ENCODE measurements at regions not wholly inside any gene's neighbourhood (a gene's known extent, or its start where the extent isn't known, plus 50 kb on each side); places are given as distances from the start of the nearest gene placed in this dataset.
"Not testable (repeated sequence)": the region's sequence is repeated elsewhere in the genome, so short reads cannot be mapped to it uniquely, and the experiment has no call there.

GRCh38 chr9:41367301-41367700 lies 178.2 kb upstream of the ZNG1F start:
- H3K4me1 Mint-ChIP-seq (ENCODE audit: low read depth); CTCF ChIA-PET; H3K36me3 Mint-ChIP-seq (ENCODE audit: low read depth); H3K27me3 Mint-ChIP-seq (ENCODE audit: low read depth); ATAC-seq; POLR2A ChIA-PET; H3K4me3 Mint-ChIP-seq; H3K9me3 Mint-ChIP-seq (ENCODE audit: insufficient read depth); H3K27ac Mint-ChIP-seq; DNase-seq: not testable (repeated sequence)

- peaks cover 11% of the 10 kb centered on the region for H3K4me1 Mint-ChIP-seq (ENCODE audit: low read depth)
- H3K36me3 Mint-ChIP-seq (ENCODE audit: low read depth); H3K27me3 Mint-ChIP-seq (ENCODE audit: low read depth); CTCF ChIA-PET; H3K9me3 Mint-ChIP-seq (ENCODE audit: insufficient read depth); POLR2A ChIA-PET; H3K27ac Mint-ChIP-seq; H3K4me3 Mint-ChIP-seq; ATAC-seq; DNase-seq: not testable (repeated sequence)
These were observed 172.7 kb upstream of the ZNG1F start for GRCh38 chr9:41361790-41362189.

- H3K27me3 Mint-ChIP-seq (ENCODE audit: low read depth); CTCF ChIA-PET; POLR2A ChIA-PET; H3K9me3 Mint-ChIP-seq (ENCODE audit: insufficient read depth); H3K36me3 Mint-ChIP-seq (ENCODE audit: low read depth): not testable (repeated sequence)
- Mint-ChIP-seq H3K4me1 (ENCODE audit: low read depth) (peaks cover 15% of the 10 kb centered on the region), H3K27ac (peak overlapping the region; percentile 96), H3K4me3 (peak overlapping the region; percentile 94)
- DNase-seq (peak; percentile 60), ATAC-seq (peak; percentile 81)
These were observed 170.0 kb upstream of the ZNG1F start for GRCh38 chr9:41359116-41359515.

DNA sequence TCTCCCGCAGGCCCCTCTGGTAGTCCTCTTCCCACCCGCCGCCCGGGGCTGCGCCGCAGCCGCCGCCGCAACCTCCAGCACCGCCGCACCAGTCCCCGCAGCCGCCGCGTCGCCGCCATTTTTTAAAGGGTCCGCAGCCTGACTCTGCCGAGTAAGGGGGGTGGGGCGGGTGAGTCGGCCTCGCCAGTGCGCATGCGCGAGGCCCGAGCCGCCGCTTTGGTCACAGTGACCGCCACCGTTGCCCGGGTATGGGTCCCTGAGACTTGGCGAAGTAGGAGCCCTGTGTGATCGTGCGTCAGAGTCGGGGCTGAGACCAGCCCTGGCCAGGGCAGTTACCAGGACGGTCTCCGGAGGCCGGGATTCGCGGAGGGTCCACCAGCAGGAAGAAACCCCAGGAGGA lies 169.6 kb upstream of the ZNG1F start:
- CTCF ChIA-PET; ATAC-seq; H3K27me3 Mint-ChIP-seq (ENCODE audit: low read depth); POLR2A ChIA-PET; H3K9me3 Mint-ChIP-seq (ENCODE audit: insufficient read depth); H3K36me3 Mint-ChIP-seq (ENCODE audit: low read depth): not testable (repeated sequence)
- Mint-ChIP-seq H3K4me3 (peak overlapping the region; percentile 94), H3K4me1 (ENCODE audit: low read depth) (peaks cover 15% of the 10 kb centered on the region), H3K27ac (peak overlapping the region; percentile 96)
- DNase-seq, result peak; percentile 89

- Mint-ChIP-seq H3K4me1 (ENCODE audit: low read depth) (peaks cover 15% of the 10 kb centered on the region), H3K27ac (peak overlapping the region; percentile 96), H3K4me3 (peak overlapping the region; percentile 94)
- H3K36me3 Mint-ChIP-seq (ENCODE audit: low read depth); H3K9me3 Mint-ChIP-seq (ENCODE audit: insufficient read depth); CTCF ChIA-PET; ATAC-seq; H3K27me3 Mint-ChIP-seq (ENCODE audit: low read depth); POLR2A ChIA-PET: not testable (repeated sequence)
- DNase-seq, result peak; percentile 24
These were observed 168.8 kb upstream of the ZNG1F start for GRCh38 chr9:41357918-41358404.

DNA sequence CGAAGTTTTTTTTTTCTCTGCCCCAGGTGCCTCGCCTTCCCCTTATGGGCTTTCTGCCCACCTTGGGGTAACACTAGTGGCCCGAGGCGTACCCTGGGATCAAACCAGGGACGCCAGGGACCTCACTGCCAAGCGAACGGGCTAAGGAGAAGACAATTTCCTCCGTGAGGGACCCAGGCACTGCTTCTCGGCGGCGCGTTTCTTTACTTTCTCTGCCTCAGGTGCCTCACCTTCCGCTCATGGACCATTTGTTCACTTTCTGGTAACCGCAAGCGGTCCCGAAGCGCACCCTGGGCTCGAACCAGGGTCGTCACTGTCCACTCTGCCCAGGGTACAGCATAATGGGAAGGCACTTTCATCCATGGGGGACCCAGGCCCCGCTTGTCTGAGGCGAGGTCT lies 168.2 kb upstream of the ZNG1F start:
- Mint-ChIP-seq H3K27ac (peak overlapping the region; percentile 43), H3K4me3 (peak overlapping the region; percentile 18), H3K4me1 (ENCODE audit: low read depth) (peaks cover 15% of the 10 kb centered on the region)
- ATAC-seq; CTCF ChIA-PET; H3K36me3 Mint-ChIP-seq (ENCODE audit: low read depth); DNase-seq; H3K9me3 Mint-ChIP-seq (ENCODE audit: insufficient read depth); H3K27me3 Mint-ChIP-seq (ENCODE audit: low read depth); POLR2A ChIA-PET: not testable (repeated sequence)

DNA sequence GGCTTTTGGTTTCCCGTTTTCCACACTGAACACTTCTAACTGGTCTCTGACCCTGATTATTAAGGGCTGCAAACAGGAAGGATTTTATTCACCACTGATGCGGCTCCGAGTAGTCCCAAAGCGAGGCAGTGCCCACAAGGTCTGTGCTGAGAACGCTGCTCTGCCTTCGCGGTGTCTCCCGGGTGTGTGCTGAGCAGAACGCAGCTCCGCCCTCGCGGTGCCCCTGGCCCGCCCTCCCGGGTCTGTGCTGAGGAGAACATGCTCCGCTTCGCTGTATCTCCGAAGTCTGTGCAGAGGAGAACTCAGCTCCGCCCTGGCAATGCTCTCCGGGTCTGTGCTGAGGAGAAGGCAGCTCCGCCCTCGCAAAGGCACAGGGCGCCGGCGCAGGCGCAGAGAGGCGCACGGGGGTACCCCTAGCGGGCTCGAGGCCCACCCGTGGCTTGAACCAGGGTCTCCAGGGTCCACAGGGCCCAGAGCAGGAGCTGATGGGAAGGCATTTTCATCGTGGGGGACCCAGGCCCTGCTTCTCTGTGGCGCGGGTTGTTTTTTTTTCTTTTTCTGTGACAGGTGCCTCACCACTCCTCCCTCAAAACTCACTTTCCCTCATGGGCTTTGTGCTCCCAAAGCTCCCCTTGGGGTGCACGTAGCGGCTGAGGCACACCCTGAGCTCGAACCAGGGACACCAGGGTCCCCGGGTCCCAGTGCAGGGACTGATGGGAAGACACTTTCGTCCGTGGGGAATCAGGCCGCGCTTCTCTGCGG lies 167.7 kb upstream of the ZNG1F start:
- H3K27me3 Mint-ChIP-seq (ENCODE audit: low read depth); CTCF ChIA-PET; H3K36me3 Mint-ChIP-seq (ENCODE audit: low read depth); H3K9me3 Mint-ChIP-seq (ENCODE audit: insufficient read depth); POLR2A ChIA-PET: not testable (repeated sequence)
- ATAC-seq, result peak; percentile 78
- Mint-ChIP-seq H3K27ac (peak overlapping the region; percentile 77), H3K4me1 (ENCODE audit: low read depth) (peaks cover 15% of the 10 kb centered on the region), H3K4me3 (peak overlapping the region; percentile 61)
- DNase-seq, result peak; percentile 93

DNA sequence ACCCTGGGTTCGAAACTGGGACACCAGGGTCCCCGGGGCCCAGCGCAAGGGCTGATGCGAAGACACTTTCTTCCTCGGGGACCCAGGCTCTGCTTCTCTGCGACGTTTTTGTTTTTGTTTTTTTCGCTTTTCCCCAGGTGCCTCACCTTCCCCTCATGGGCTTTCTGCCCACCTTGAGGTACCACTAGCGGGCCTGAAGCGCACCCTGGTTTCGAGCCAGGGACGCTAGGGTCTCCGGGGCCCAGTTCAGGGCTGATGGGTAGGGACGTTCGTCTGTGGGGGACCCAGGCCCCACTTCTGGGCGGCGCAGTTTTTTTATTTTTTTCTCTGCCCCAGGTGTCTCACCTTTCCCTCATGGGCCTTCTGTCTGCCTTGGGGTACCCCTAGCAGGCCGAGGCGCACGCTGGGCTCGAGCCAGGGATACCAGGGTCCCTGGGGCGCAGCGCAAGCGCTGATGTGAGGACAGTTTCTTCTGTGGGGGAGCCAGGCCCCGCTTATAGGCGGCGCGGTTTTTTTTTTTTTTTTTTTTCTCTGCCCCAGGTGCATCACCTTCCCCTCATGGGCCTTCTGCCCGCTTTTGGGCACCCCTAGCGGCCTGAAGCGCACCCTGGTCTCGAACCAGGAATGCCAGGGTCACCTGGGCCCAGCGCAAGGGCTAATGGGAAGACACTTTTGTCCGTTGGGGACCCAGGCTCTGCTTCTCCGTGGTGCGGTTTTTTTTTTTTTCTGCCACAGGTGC lies 166.8 kb upstream of the ZNG1F start:
- POLR2A ChIA-PET; H3K9me3 Mint-ChIP-seq (ENCODE audit: insufficient read depth); H3K36me3 Mint-ChIP-seq (ENCODE audit: low read depth); DNase-seq; CTCF ChIA-PET; ATAC-seq; H3K27me3 Mint-ChIP-seq (ENCODE audit: low read depth): not testable (repeated sequence)
- Mint-ChIP-seq H3K4me3 (peak overlapping the region; percentile 50), H3K27ac (peak overlapping the region; percentile 64), H3K4me1 (ENCODE audit: low read depth) (peaks cover 15% of the 10 kb centered on the region)

DNA sequence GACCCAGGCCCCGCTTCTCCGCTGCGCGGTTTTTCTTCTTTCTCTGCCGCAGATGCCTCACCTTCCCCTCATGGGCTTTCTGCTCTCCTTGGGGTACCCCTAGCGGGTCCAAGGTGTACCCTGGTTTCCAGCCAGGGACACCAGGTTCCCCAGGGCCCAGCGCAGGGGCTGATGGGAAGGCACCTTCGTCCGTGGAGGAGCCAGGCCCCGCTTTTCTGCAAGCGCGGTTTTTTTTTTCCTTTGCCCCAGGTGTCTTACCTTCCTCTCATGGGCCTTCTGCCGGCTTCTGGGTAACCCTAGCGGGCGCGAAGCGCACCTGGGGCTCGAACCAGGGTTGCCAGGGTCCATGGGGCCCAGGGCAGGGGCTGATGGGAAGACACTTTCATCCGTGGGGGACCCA lies 165.9 kb upstream of the ZNG1F start:
- H3K9me3 Mint-ChIP-seq (ENCODE audit: insufficient read depth); POLR2A ChIA-PET; CTCF ChIA-PET; ATAC-seq; H3K36me3 Mint-ChIP-seq (ENCODE audit: low read depth); H3K27me3 Mint-ChIP-seq (ENCODE audit: low read depth): not testable (repeated sequence)
- H3K4me3 Mint-ChIP-seq, result peak overlapping the region; percentile 65
- DNase-seq, result peak; percentile 21
- H3K27ac Mint-ChIP-seq, result peak overlapping the region; percentile 72
- H3K4me1 Mint-ChIP-seq (ENCODE audit: low read depth), result peaks cover 15% of the 10 kb centered on the region

- H3K27ac Mint-ChIP-seq; DNase-seq; ATAC-seq; H3K36me3 Mint-ChIP-seq (ENCODE audit: low read depth); POLR2A ChIA-PET; CTCF ChIA-PET; H3K9me3 Mint-ChIP-seq (ENCODE audit: insufficient read depth); H3K27me3 Mint-ChIP-seq (ENCODE audit: low read depth): not testable (repeated sequence)
- H3K4me1 Mint-ChIP-seq (ENCODE audit: low read depth), result peaks cover 15% of the 10 kb centered on the region
- H3K4me3 Mint-ChIP-seq, result peak overlapping the region; percentile 46
These were observed 165.2 kb upstream of the ZNG1F start for GRCh38 chr9:41354060-41354934.

DNA sequence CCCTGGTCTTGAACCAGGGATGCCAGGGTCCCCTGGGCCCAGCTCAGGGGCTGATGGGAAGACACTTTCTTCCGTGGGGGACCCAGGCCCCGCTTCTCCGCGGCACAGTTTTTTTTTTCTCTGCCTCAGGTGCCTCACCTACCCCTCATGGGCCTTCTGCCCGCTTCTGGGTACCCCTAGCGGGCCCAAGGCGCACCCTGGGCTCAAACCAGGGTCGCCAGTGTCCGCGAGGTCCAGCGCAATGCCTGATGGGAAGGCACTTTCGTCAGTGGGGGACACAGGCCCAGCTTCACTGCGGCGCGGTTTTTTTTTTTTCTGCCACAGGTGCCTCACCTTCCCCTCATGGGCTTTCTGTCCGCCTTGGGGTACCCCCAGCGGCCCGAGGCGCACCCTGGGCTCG lies 163.9 kb upstream of the ZNG1F start:
- CTCF ChIA-PET; H3K9me3 Mint-ChIP-seq (ENCODE audit: insufficient read depth); H3K27ac Mint-ChIP-seq; DNase-seq; H3K36me3 Mint-ChIP-seq (ENCODE audit: low read depth); H3K27me3 Mint-ChIP-seq (ENCODE audit: low read depth); ATAC-seq; POLR2A ChIA-PET; H3K4me3 Mint-ChIP-seq: not testable (repeated sequence)
- H3K4me1 Mint-ChIP-seq (ENCODE audit: low read depth), result peaks cover 12% of the 10 kb centered on the region

- H3K4me3 Mint-ChIP-seq; ATAC-seq; H3K4me1 Mint-ChIP-seq (ENCODE audit: low read depth); POLR2A ChIA-PET; H3K27me3 Mint-ChIP-seq (ENCODE audit: low read depth); H3K9me3 Mint-ChIP-seq (ENCODE audit: insufficient read depth); CTCF ChIA-PET; DNase-seq; H3K27ac Mint-ChIP-seq; H3K36me3 Mint-ChIP-seq (ENCODE audit: low read depth): not testable (repeated sequence)
These were observed 163.3 kb upstream of the ZNG1F start for GRCh38 chr9:41352390-41352789.

Data from activated CD8-positive, alpha-beta T cell treated with anti-CD3 and anti-CD28 coated beads, Interleukin-2, amount 10 ng/mL, durations not matched to agents 7 days and 5 days (primary cell).